ENCODE measurements at regions not wholly inside any gene's neighbourhood (a gene's known extent, or its start where the extent isn't known, plus 50 kb on each side); places are given as distances from the start of the nearest gene placed in this dataset.

DNA sequence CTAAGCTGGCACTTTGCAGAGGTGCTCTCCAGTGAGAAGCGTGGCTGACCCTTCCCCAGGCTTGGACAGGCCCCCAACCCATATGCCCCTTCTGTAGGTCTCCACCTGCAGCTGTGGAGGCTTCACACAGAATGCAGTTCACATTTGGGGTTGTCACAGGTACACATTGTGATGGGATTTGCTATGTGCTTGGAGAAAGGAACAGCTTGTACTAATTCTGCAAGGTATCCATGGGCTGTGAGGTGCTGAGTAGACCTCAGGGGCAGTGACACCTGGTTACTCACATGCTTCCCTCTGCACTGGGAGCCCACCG lies 188.9 kb downstream of the CXCL12 start:
- Histone ChIP-seq H3K4me1 (peaks cover 0 to 33% (median 4%) of the 10 kb centered on the region in 3 donors), H3K27ac (no peak overlapping the region), H3K27me3 (no peaks in the 10 kb centered on the region), H3K4me3 (no peak overlapping the region), H3K36me3 (no peaks in the 10 kb centered on the region), H3K9me3 (no peaks in the 10 kb centered on the region)
- ATAC-seq, result no peak
- WGBS, 2 donors (ENCODE audit: low coverage in 1 of 2), result 57 to 60% methylated on average over 1 of the region's 2 CpGs
- no peak for TF ChIP-seq CTCF (IDR thresholded peaks at IDR 0.05)
- TF ChIP-seq POLR2A (IDR thresholded peaks at IDR 0.05), result no peak
- no peak for TF ChIP-seq EP300 (IDR thresholded peaks at IDR 0.05)
- no peak for TF ChIP-seq POLR2AphosphoS5 (IDR thresholded peaks at IDR 0.05)

DNA sequence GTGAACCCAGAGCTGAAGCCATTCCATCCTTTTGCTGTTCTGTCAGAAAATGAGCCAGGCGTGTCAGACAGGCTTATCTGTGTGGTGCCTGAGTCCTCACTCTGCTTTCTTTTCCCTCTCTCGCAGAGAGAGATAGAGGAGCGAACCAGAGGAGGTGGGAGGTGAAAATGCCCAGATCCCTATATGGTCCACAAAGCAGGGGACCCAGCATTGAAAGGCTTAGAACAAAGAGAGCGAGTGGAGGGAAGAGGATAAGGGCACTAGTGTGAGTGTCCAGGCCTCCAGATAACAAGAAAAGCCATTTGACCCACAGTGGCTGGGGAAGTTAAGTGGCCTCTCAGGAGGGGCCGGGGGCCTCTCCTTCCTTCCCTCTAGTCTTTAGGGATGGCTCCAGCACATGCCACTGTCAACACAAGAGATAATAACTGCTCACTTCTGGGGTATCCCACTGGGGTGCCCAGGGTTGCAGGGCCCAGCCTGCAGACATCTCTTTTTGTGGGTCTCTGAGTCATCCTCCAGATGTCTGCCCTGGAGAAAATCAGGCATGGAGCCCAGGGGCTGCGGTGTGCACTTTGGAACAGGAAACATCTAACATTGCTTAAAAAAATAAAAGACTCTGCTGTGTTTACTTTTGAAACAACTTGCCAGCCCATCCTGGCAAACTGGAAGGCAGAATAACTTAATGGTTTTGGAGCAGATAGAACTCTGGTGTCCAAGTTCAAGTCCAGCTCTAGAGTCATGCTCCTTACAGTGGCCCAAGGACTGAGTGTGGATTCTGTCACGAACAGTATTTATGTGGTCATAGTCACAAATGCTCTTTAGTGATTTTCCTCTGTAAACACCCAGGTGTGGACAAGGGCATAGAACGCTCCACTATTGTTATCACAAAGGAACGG lies 189.5 kb downstream of the CXCL12 start:
- Histone ChIP-seq H3K27ac (no peak overlapping the region), H3K36me3 (no peaks in the 10 kb centered on the region), H3K27me3 (no peaks in the 10 kb centered on the region), H3K4me3 (no peak overlapping the region), H3K4me1 (peaks cover 0 to 33% (median 4%) of the 10 kb centered on the region in 3 donors), H3K9me3 (no peaks in the 10 kb centered on the region)
- 56% methylated on average over 5 to 8 of the region's 9 CpGs for WGBS, 2 donors (ENCODE audit: low coverage in 1 of 2)
- peak; percentile 65 for ATAC-seq
- peak; percentile 19 for TF ChIP-seq POLR2AphosphoS5 (IDR thresholded peaks at IDR 0.05)
- TF ChIP-seq CTCF (IDR thresholded peaks at IDR 0.05), result no peak

DNA sequence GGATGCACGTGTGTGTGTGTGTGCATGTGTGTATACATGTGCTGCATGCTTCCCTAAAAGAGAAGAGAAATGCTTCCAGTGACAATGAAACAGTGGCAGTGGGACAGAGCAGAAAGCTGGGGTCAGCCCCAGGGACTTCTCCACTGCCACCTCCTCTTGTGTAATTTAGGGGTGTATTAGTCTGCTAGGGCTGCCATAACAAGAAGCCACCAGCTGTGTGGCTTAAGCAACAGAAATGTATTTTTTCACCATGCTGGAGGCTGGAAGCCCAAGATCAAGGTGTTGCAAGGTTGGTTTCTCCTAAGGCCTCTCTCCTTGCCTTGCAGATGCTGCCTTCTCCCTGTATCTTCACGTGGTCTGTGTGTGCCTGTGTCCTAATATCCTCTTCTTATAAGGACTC lies 190.5 kb downstream of the CXCL12 start:
- Histone ChIP-seq H3K36me3 (no peaks in the 10 kb centered on the region), H3K27me3 (no peaks in the 10 kb centered on the region), H3K4me3 (no peak overlapping the region), H3K4me1 (peaks cover 0 to 33% (median 4%) of the 10 kb centered on the region in 3 donors), H3K9me3 (no peaks in the 10 kb centered on the region), H3K27ac (no peak overlapping the region)
- TF ChIP-seq CTCF (IDR thresholded peaks at IDR 0.05), result no peak
- TF ChIP-seq EP300 (IDR thresholded peaks at IDR 0.05), result no peak
- TF ChIP-seq POLR2A (IDR thresholded peaks at IDR 0.05), result no peak
- TF ChIP-seq POLR2AphosphoS5 (IDR thresholded peaks at IDR 0.05), result no peak
- no peak for ATAC-seq
- WGBS, 2 donors (ENCODE audit: low coverage in 1 of 2), result 90% methylated on average over 2 of the region's 2 CpGs; no CpG with 5 or more reads in 1 of the 2 donors

DNA sequence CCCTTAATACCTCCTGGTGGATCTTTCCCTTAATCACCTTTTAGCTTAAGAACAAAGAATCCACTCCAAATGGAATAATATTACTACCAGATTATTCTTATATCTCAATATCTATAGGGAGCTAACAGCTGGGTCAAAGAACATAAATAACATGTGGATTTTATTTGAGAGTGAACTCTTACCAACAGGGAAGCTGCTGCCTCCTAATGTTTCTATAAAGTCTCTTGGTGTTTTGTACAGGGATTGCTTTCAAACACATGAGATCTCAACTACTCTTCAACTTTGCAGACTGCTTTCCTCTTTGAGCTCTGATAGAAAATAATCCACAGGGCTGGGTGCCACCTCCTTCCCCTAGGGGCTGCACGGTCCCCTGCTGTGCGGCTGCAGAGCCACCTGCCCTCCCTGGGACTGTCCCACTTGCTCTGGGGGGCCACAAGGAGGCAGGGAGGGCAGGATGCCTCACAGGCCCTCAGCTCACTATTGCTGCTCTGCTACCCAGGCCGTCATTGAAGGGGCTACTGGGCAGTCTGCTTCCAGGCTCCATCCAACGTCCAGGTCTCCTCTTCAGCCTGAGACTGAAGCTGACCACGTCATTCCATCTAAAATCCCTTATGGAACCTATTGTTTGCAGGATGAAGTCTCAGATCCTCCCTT lies 191.2 kb downstream of the CXCL12 start:
- H3K36me3 ChIP-seq, result no peaks in the 10 kb centered on the region
- peaks cover 0 to 31% (median 4%) of the 10 kb centered on the region in 3 donors for H3K4me1 ChIP-seq
- WGBS, 2 donors (ENCODE audit: low coverage in 1 of 2), result 93% methylated on average over 2 to 3 of the region's 5 CpGs
- H3K4me3 ChIP-seq, result no peak overlapping the region
- no peak for ATAC-seq
- H3K9me3 ChIP-seq, result no peaks in the 10 kb centered on the region
- H3K27me3 ChIP-seq, result no peaks in the 10 kb centered on the region
- TF ChIP-seq EP300 (IDR thresholded peaks at IDR 0.05), result no peak
- TF ChIP-seq POLR2A (IDR thresholded peaks at IDR 0.05), result no peak
- no peak for TF ChIP-seq CTCF (IDR thresholded peaks at IDR 0.05)
- no peak for TF ChIP-seq POLR2AphosphoS5 (IDR thresholded peaks at IDR 0.05)
- H3K27ac ChIP-seq, result no peak overlapping the region

GRCh38 chr10:44193166-44193565 lies 191.7 kb downstream of the CXCL12 start:
- H3K9me3 ChIP-seq, result no peaks in the 10 kb centered on the region
- no peaks in the 10 kb centered on the region for H3K36me3 ChIP-seq
- H3K27ac ChIP-seq, result no peak overlapping the region
- TF ChIP-seq POLR2AphosphoS5 (IDR thresholded peaks at IDR 0.05) (no peak), CTCF (IDR thresholded peaks at IDR 0.05) (no peak)
- WGBS, 2 donors (ENCODE audit: low coverage in 1 of 2), result 100% methylated on average over 1 to 3 of the region's 3 CpGs
- H3K4me3 ChIP-seq, result no peak overlapping the region
- peaks cover 0 to 26% (median 4%) of the 10 kb centered on the region in 3 donors for H3K4me1 ChIP-seq
- no peaks in the 10 kb centered on the region for H3K27me3 ChIP-seq
- ATAC-seq, result no peak

All from gastroesophageal sphincter (tissue), 4 donors.